Head of caudate nucleus (tissue), 42 donors: ENCODE measurements at regions not wholly inside any gene's neighbourhood (a gene's known extent, or its start where the extent isn't known, plus 50 kb on each side); places are given as distances from the start of the nearest gene placed in this dataset.
A peak's percentile ranks its signal among the peaks of the same experiment; 100 is the strongest.

Source experiments
- DNase-seq, 42 donors: peaks; one replicate each; pipeline versions ENCODE4 v3.0.0 to v3.0.0-alpha.2; 2020 to 2021; ENCODE audit warnings: mixed read lengths in 7 of 42
- intact Hi-C: fragments of 100-400 bp; cut with DNase I; formaldehyde crosslinking; loops from one replicate; pipeline ENCODE4 v1.15.0; 2022

GRCh38 chr15:72967811-72968530 is 84.3 kb upstream of the NEO1 start:
- intact Hi-C loops = no loop called here
- DNase-seq = no peak

- intact Hi-C loops = no loop called here
- no peak for DNase-seq
These were observed 84.9 kb upstream of the NEO1 start for GRCh38 chr15:72967397-72967796.

DNA sequence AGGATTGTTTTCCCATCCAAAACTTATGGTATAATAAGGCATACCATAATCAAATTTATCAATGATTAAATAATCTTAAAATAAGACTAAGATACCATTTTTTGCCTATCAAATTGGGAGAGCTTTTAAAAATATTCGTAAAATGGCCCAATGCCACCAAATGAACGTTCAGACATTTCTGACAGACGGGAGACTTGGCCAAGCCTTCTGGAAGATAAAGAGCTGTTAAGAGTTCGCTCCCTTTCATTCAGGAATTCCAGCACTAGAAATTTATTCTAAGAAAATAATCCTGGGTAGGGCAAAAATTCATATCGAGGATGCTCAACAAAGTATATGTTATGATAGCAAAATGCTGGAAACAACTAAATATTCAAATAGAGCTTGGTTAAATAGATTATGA is 85.6 kb upstream of the NEO1 start:
- intact Hi-C loops = no loop called here
- DNase-seq = no peak

- DNase-seq = no peak
- intact Hi-C loops = no loop called here
These were observed 86.6 kb upstream of the NEO1 start for GRCh38 chr15:72965671-72966070.

DNA sequence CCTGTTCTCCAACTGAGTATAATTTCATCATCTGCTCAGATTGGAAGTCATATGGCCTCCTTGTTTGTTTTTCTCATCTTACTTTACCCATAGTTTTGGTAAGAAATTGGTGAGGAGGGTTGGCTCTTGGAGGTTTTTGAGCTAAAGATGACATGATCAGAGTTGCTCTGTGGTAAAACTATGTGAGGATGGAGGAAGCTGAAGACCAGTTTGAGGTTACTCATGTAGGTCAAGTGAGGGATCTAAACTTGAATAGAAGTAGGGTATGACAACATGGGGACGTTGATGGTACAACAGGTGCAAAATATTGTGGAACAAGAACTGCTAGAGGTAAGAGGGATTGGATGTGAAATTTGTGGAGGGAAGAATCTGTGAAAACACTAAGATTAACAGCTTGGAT is 87.7 kb upstream of the NEO1 start:
- intact Hi-C loops = no loop called here
- no peak for DNase-seq

GRCh38 chr15:72964135-72964534 is 88.1 kb upstream of the NEO1 start:
- no peak for DNase-seq
- intact Hi-C loops = no loop called here

DNA sequence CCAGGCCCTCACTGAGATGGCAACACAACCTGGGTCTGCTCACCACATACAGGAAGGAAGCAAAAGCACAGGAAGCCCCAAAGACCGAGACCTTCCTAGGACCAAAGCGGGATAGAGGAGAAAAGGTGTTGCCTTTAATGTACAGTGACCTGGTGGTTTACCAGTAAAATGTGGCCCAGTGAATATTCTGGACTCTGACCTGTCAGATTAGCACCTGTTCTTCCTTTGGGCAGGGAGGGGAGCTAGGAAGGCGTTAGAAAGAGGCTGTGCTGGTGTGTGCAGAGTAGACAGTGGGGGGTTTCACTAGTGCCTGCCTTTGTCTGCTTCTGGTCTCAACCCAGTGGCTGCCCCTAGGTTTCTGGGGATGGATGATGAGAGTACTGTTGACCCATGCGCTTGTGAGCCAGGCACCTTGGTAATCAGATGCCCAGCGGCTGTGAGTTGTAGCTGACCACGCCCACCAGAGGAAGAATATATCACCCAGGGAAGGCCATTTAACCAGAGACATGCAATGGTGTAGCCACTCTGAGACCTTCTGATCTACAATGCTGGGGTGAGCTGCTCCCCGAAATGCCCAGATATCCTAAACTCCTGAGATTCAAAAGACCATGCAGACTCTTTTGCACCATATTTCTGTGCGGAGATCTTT is 90.1 kb upstream of the NEO1 start:
- intact Hi-C loops = no loop called here
- DNase-seq = no peak

DNA sequence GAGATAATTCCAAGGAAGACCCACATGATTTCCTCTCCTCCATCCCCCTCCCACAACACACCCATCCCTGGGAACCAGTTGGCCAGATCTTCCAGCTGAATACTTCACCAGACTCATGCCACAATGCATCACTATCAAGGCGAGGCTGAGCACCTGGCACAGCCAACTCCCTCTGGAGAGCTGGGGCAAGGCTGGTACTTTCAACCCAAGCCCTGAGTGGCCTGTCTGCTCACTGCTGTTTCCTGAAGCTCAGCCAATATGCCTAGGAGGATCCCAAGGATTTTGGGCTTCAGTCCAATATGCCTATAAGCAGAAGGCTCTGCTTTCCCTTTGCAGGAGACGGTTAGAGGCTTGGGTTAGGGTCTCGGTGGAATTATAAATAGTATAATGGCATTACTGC is 90.9 kb upstream of the NEO1 start:
- intact Hi-C loops = no loop called here
- no peak for DNase-seq

- DNase-seq = no peak
- intact Hi-C loops = no loop called here
These were observed 93.6 kb upstream of the NEO1 start for GRCh38 chr15:72958634-72959033.

DNA sequence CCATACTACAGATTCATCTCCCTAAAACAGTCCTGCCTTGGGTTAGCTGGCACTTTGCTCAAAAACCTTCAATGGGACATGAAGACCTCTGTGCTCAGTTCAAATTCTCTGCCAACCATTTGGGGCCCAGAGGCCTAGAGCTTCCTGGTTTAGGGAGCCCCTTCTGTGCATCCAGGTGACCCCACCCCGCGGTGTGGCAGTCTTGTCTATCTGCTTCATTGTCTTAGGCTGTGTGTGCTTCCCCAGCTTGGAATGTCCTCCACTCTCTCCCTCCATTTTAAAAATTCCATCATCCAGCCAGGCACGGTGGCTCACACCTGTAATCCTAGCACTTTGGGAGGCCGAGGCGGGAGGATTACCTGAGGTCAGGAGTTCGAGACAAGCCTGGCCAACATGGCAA is 99.0 kb upstream of the NEO1 start:
- no peak for DNase-seq
- intact Hi-C loops = no loop called here

- intact Hi-C loops = no loop called here
- DNase-seq = no peak
These were observed 100.1 kb upstream of the NEO1 start for GRCh38 chr15:72952151-72952550.

DNA sequence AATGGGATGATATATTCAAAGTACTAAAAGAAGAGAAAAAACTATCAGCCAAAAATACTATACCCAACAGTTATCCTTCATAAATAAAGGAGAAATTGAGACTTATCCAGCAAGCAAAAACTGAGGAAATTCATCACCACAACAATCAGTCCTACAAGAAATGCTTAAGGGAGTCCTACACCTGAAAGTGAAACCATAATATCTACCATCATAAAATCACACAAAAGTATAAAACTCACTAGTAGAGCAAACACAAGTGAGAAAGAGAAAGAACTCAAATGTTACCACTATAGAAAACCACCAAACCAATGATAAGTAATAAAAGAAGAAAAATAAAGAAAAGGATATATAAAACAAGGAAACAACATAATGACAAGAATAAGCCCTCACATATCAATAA is 103.6 kb upstream of the NEO1 start:
- intact Hi-C loops = no loop called here
- DNase-seq = no peak

GRCh38 chr15:72947709-72948108 is 104.6 kb upstream of the NEO1 start:
- intact Hi-C loops = no loop called here
- DNase-seq = no peak

- no peak for DNase-seq
- intact Hi-C loops = no loop called here
These were observed 107.7 kb upstream of the NEO1 start for GRCh38 chr15:72944565-72944964.

GRCh38 chr15:72940229-72940622 is 112.0 kb upstream of the NEO1 start:
- intact Hi-C loops = no loop called here
- no peak for DNase-seq

GRCh38 chr15:72939514-72940228 is 112.6 kb upstream of the NEO1 start:
- intact Hi-C loops = no loop called here
- DNase-seq = peak in 10 of 42 donors; percentile 4 to 47 (median 16)

DNA sequence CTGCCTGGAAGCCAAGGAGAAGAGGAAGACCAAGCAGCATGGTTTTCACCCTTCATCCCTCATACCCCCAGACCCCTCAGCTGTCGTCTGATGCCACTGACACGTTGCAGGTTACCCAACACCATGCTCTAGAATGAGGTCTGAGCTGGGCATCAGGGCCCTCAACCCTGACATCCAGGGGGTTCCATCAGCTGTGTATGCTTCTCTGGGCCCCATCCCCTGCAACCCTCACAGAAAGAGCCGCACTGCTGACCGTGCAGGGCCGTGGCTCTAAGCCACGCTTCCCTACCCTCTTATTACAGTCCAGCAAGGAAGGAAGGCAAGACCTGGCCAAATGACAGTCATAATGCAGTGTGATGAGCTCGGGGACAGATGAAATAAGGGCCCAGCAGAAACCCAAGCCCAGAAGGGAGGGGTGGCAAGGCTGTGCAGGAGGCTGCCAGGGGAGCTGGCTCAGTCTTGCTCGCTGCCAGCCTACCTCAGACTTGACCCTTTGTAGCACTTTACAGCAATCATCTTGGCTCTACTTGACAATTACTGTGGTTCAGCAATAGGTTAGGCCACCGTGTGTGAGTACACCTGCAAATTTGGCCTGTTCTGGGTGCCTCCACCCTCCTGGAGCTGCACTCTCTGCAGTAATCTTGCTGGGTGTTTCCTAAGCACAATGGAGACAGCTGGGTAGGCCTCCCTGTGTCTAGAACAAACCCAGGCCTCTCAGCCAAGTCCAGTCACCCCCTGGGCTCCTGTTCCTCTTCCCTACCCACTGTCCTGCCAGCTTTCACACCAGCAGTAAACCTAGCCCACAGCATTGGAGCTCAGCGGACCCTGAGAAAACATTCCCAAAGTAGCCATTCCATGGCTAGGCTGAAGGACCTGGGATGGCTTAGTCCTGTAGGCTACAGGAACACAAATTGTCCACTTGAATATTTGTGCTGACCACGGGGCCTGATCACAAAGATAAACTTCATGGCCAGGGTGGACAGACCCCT is 115.3 kb upstream of the NEO1 start:
- DNase-seq = no peak
- intact Hi-C loops = no loop called here

GRCh38 chr15:72936237-72936636 is 116.0 kb upstream of the NEO1 start:
- intact Hi-C loops = no loop called here
- DNase-seq = no peak

DNA sequence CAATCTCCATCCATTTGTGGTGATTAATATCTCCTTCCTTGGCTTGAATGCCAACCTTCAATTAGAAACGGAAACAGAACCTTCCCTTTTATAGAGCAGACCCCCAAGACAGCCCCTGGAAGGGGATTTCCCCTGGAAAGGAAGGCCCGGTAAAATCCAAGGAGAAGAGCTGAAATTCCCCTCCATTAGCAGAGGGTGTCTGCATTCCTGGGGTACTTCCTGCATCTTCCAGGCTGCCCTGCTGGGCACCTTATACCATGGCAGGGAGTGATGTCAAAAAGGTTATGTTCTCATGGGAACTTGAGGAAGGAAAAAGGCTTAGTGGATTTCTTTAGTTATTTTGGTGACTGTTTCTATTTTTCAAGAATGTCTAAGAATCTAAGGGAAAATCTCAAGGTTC is 116.7 kb upstream of the NEO1 start:
- intact Hi-C loops = no loop called here

More for the DNA sequence above, 116.7 kb upstream of the NEO1 start:
- no peak for DNase-seq
